HepG2 (cell line): ENCODE measurements at regions not wholly inside any gene's neighbourhood (a gene's known extent, or its start where the extent isn't known, plus 50 kb on each side); places are given as distances from the start of the nearest gene placed in this dataset.

Experiments
- ARHGAP35 ChIP-seq: sonication (generic); formaldehyde crosslinking; IDR thresholded peaks from 2 replicates; pipeline ENCODE4 v1.9.0; 2022; ENCODE audit warnings: mild to moderate bottlenecking, inconsistent platforms, moderate library complexity, missing genetic modification reagents, borderline replicate concordance
- ATRX ChIP-seq: sonication (generic); formaldehyde crosslinking; IDR thresholded peaks from 2 replicates; pipeline ENCODE4 v1.4.0; 2020; ENCODE audit warnings: missing genetic modification reagents, borderline replicate concordance
- FOXO4 ChIP-seq: sonication (generic); formaldehyde crosslinking; conservative IDR thresholded peaks from 2 replicates; pipeline ENCODE4 v1.8.1; 2023; ENCODE audit warnings: missing genetic modification reagents
- HMGXB4 ChIP-seq, 2 experiments: sonication (generic) in 1 of 2; formaldehyde crosslinking in 1 of 2; IDR thresholded peaks; 2 replicates each; pipeline versions ENCODE4 v1.4.0 to v1.6.1; 2018 to 2020; ENCODE audit warnings: missing genetic modification reagents in 2 of 2, borderline replicate concordance in 1 of 2, low read depth in 1 of 2, mild to moderate bottlenecking in 1 of 2, missing biosample characterization in 1 of 2
- JUND ChIP-seq: sonication (generic); formaldehyde crosslinking; IDR thresholded peaks from 2 replicates; pipeline ENCODE4 v1.8.0; 2022; ENCODE audit warnings: mild to moderate bottlenecking, missing genetic modification reagents
- MTF2 ChIP-seq: sonication (generic); formaldehyde crosslinking; IDR thresholded peaks from 2 replicates; pipeline ENCODE4 v1.5.0; 2020; ENCODE audit warnings: missing genetic modification reagents, borderline replicate concordance
- MZF1 ChIP-seq: sonication (generic); formaldehyde crosslinking; IDR thresholded peaks from 2 replicates; pipeline ENCODE4 v1.8.1; 2023; ENCODE audit warnings: mild to moderate bottlenecking, missing genetic modification reagents, borderline replicate concordance
- NFATC3 ChIP-seq: sonication (generic); formaldehyde crosslinking; IDR thresholded peaks from 2 replicates; pipeline ENCODE4 v1.5.1; 2020; ENCODE audit warnings: mild to moderate bottlenecking, missing genetic modification reagents
- RERE ChIP-seq: IDR thresholded peaks from 2 replicates; pipeline ENCODE4 v1.6.1; 2016; ENCODE audit warnings: low read depth, missing genetic modification reagents, missing compliant biosample characterization
- SMC3 ChIP-seq: IDR thresholded peaks from 2 replicates; pipeline ENCODE4 v1.6.1; 2011; ENCODE audit warnings: low read length, improper control_type of control experiment
- SP5 ChIP-seq: IDR thresholded peaks from 2 replicates; pipeline ENCODE4 v1.6.1; 2016; ENCODE audit warnings: low read depth, borderline replicate concordance
- TOPORS ChIP-seq: sonication (generic); formaldehyde crosslinking; IDR thresholded peaks from 2 replicates; pipeline ENCODE4 v1.8.0; 2023; ENCODE audit warnings: mild to moderate bottlenecking, missing genetic modification reagents
- XRCC5 ChIP-seq: fragments of 200-400 bp; formaldehyde crosslinking; optimal IDR thresholded peaks from 2 replicates; pipeline ENCODE3; 2017; ENCODE audit warnings: mild to moderate bottlenecking, low read length
- ZNF484 ChIP-seq: sonication (generic); formaldehyde crosslinking; IDR thresholded peaks from 2 replicates; pipeline ENCODE4 v1.5.1; 2020; ENCODE audit warnings: mild to moderate bottlenecking, low read depth, missing genetic modification reagents, borderline replicate concordance
- ZNF550 ChIP-seq: sonication (generic); formaldehyde crosslinking; IDR thresholded peaks from 2 replicates; pipeline ENCODE4 v1.4.0; 2020; ENCODE audit warnings: mild to moderate bottlenecking, missing genetic modification reagents, borderline replicate concordance
- ZZZ3 ChIP-seq: sonication (generic); formaldehyde crosslinking; IDR thresholded peaks from 2 replicates; pipeline ENCODE4 v1.4.0; 2020; ENCODE audit warnings: missing genetic modification reagents, mild to moderate bottlenecking, borderline replicate concordance

- TF ChIP-seq RERE (CRISPR knock-in tag): no peak
- TF ChIP-seq NFATC3: no peak
- TF ChIP-seq ZZZ3 (CRISPR knock-in tag): no peak
- TF ChIP-seq ATRX (CRISPR knock-in tag): no peak
- no peak for TF ChIP-seq ZNF484 (CRISPR knock-in tag)
- peak; percentile 59 to 87; a peak in 3 of 4 replicates for TF ChIP-seq HMGXB4 (CRISPR knock-in tag; IDR thresholded peaks at IDR 0.05; ENCODE audit: borderline replicate concordance in 1 of 2, low read depth in 1 of 2)
- 0 out of 2 replicates have a peak, but pooled peaks have one; percentile 38 for TF ChIP-seq MTF2
- no peak; the same call in 1 of the 2 replicates for TF ChIP-seq ARHGAP35 (CRISPR knock-in tag)
- TF ChIP-seq XRCC5: no peak
- no peak for TF ChIP-seq FOXO4 (CRISPR knock-in tag)
- no peak for TF ChIP-seq MZF1
- TF ChIP-seq TOPORS (CRISPR knock-in tag): 0 out of 2 replicates have a peak, but pooled peaks have one; percentile 77
- TF ChIP-seq SP5: peak; percentile 82
- TF ChIP-seq SMC3: no peak
- TF ChIP-seq JUND (CRISPR knock-in tag): 0 out of 2 replicates have a peak, but pooled peaks have one; percentile 38
- TF ChIP-seq ZNF550 (CRISPR knock-in tag): no peak
Measured at GRCh38 chr7:67302113-67303039, 305.7 kb downstream of the TYW1 start (continued).
